Stimulated activated CD4-positive, alpha-beta T cell treated with anti-CD3 and anti-CD28 coated beads, TNF-alpha, amount 100 ng/mL, for 48 hours (primary cell): ENCODE measurements at regions not wholly inside any gene's neighbourhood (a gene's known extent, or its start where the extent isn't known, plus 50 kb on each side); places are given as distances from the start of the nearest gene placed in this dataset.
"Not testable (repeated sequence)": the region's sequence is repeated elsewhere in the genome, so short reads cannot be mapped to it uniquely, and the experiment has no call there.

Experiments
- DNase-seq, 3 donors: peaks; one replicate each; pipeline ENCODE4 v3.0.0-alpha.2; 2020; ENCODE audit warnings: low read depth in 3 of 3

DNA sequence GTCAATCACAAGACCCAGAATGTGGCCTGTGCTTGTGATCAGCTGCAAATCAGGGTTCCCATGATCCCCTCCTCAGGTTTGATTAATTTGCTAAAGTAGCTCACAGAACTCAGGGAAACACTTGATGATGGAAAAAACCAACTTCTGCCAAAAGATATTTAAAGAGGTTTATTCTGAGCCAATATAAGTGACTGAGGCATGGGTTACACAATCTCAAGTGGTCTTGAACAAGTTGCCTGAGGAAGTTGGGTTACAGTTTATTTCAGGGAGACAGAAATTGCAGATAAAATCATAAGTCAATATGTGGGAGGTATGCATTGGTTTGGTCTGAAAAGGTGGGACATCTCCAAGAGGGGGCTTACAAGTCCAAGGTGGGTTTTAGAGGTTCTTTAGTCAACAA is 243.1 kb downstream of the S1PR1 start:
- no peak for DNase-seq

DNA sequence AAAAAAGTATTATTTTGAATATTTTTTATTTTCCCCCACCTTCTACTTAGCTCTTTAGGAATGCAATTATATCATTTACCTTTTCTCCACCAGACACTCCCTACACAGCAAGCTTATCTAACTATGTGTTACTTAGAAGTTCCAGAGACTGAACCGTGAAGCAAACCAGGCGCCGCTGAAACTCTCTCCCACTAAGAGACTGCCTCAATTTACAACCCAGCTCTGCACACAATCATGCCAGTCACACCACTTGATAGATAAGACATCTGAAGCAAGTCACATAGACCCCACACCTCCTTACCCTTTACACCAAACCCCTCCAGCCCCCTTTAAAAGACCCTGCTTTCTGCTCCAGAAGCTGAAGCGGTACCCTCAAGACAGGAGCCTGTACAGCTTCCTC is 245.5 kb downstream of the S1PR1 start:
- no peak for DNase-seq

DNA sequence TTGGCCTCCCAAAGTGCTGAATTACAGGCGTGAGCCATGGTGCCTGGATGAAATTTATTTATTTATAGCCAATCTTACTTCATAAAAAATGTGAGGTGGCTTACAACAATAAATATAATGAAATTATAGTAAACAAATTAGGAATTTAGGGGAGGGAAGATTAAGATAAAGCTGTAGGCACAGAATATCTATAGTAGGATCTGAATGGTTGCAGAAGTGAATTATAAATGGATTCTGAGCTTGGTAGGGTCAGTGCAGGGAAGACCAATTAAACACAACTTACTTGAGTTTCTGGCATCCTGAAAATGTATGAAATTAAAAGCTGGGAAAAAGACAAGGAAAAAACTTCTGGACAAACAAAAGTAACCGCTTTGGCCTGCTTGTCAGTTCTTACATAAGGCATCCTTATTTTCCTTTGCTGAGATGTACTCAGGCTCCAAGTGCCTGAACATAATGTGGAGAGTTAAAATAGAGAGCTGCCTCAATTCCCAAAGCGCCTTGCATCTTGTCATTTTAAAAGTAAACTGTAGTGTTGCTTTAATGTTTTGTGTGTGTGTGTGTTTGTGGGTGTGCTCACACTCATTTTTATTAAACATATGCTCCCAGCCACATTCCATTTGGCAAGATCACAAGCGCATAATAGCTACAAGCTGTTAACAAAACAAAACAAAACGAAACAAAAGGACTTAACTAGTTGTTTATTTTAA is 247.3 kb downstream of the S1PR1 start:
- DNase-seq: no peak

DNA sequence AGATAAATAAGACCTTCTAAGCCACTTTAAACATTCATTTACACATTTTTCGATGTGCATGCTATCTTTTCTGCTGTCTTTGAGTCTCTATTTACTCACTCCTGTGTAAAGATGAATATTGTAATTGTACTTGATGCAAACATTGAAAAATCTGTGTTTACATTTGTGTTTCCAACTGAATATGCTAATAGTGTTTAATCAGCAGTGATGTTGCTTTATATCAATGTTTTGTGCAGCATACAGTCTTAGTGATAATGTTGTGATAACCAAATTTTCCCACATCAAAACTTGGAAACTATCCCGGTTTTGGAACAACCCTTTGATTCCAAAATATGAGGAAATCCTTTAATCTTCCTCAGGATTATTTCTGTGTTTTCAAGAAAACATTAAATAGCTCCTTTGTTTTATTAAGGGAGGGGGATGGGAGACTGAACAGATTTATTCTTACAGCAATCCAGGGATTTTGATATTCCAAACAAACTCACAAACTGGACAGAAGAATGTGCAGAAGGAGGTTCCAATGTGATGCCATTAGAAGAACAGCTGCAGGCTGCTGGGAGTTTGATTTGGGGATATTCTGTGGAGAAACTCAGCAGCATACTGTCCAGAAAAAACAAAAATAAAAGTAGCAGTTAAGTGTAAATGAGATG is 248.0 kb downstream of the S1PR1 start:
- DNase-seq: no peak

DNA sequence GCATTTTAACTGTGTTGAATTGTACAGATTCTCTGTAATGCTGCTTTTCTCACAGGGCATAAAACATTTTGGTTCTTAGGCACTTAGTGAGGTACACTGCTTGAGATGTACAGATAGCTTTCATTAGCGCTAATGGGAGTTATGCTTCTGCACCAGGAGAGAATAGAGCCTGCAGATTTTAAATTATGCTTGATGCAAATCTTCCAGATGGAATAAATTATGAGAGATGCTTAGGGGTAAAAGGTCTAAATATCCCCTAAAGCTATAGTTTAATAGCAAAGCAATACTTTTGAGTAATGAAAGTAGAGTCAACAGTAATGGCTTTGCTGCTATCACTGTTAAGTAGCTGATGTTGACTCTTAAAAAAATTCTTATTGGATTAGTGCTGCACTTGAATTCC is 248.9 kb downstream of the S1PR1 start:
- no peak for DNase-seq

DNA sequence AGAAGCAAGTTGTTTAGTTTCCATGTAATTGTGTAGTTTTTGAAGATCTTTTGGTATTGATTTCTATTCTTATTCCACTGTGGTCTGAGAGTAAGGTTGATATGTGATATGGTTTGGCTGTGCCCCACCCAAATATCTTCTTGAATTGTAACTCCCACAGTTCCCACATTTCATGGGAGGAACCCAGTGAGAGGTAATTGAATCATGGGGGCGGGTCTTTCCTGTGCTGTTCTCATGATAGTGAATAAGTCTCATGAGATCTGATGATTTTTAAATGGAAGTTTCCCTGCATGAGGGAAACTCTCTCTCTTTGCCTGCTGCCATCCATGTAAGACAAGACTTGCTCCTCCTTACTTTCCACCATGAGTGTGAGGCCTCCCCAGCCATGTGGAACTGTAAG is 255.3 kb downstream of the S1PR1 start:
- DNase-seq: not testable (repeated sequence)

DNA sequence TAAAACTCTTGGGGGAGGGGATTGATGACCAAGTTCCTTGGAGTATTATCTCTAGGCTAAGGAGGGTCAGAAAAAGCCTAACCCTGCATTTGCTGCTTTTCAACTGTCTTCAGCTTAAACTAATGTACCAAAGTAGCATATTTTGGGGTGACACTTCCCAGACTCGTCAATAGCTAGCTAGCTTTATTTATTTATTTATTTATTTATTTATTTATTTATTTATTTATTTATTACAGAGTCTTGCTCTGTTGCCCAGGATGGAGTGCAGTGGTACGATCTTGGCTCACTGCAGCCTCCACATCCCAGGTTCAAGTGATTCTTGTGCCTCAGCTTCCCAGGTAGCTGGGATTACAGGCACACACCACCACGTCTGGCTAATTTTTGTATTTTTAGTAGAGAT is 257.1 kb downstream of the S1PR1 start:
- not testable (repeated sequence) for DNase-seq

DNA sequence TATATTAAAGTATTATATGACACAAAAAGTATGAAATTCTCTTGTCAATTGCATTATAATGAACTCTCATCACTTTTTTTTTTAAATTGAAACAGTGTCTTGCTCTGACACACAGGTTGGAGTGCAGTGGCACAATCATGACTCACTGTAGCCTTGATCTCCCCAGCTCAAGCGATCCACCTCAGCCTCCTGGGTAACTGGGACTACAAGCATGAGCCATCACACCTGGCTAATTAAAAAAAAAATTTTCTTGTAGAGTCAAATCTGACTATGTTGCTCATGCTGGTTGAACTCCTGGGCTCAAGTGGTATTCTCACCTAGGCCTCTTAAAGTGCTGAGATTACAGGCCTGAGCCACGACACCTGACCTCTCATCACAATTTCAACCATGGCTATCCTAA is 259.3 kb downstream of the S1PR1 start:
- peak in 1 of 3 donors; percentile 8 for DNase-seq

DNA sequence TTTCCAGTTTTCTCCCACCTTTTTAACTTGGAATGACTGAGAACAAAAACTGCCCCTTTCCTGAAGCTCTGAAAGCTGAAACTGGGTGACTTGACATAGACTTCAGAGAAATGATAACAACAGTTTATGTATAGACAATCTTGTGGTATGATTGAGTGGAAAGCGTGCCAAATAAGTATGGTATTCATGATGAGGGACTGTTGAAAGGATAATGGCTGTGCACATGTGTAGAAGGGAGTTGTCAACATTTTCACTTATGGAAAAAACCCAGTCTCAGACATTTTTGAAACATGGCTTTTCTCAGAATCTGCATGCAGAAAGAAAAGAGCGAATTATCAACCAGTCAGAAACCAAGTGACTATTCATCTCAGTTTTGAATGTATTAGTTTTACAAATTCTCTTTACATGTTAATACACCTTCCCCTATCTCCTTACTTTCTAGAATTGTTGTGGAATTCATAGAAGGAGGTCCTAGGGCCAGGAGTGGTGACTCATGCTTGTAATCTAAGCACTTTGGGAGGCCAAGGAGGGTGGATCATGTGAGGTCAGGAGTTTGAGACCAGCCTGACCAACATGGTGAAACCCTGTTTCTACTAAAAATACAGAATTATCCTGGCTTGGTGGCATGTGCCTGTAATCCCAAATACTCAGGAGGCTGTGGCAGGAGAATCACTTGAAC is 261.2 kb downstream of the S1PR1 start:
- DNase-seq: no peak

DNA sequence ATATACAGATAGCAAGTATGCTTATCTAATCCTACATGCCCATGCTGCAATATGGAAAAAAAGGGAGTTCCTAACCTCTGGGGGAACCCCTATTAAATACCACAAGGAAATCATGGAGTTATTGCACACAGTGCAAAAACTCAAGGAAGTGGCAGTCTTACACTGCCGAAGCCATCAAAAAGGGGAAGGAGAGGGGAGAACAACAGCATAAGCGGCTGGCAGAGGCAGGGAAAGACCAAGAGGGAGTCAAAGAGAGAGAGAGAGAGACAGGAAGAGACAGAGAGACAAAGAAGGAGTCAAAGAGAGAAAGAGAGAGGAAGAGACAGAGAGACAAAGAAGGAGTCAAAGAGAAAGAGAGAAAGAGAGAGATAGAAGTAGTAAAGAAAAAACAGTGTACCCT is 267.3 kb downstream of the S1PR1 start:
- DNase-seq: not testable (repeated sequence)

DNA sequence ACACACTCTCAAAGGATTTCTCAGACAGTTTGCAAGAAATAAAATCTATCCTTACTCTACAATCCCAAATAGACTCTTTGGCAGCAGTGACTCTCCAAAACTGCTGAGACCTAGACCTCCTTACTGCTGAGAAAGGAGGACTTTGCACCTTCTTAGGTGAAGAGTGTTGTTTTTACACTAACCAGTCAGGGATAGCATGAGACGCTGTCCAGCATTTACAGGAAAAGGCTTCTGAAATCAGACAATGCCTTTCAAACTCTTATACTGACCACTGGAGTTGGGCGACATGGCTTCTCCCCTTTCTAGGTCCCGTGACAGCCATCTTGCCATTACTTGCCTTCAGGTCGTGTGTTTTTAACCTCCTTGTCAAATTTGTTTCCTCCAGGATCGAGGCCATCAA is 268.4 kb downstream of the S1PR1 start:
- DNase-seq: not testable (repeated sequence)

DNA sequence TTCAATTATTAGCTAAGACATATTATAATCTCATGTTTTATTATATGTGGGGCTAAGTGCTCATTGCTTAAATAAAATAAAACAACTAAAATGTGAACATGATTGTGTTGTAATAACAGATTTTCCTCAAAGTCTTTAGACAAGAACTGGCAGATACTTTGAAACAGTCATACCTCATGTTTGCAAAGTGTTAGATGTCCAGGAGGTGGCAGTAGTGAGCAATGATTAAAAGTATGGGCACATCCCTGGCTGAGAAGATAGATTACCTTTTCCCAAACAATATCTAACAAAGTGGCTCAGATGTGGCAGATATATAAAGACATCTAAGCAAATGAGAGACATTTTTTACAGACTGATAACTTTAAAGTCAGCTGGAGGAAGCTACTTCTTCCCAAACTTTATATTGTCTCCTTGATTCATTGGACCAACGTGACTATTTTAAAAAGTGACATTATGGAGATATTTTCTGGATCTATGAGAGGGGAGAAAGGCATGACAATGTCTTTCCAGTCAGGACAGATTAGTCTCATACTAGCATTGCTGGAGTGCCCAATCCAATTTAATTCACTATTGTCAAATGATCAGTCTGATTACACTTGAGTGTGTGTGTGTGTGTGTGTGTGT is 269.8 kb downstream of the S1PR1 start:
- peak in 2 of 3 donors; percentile 24 to 36 for DNase-seq

DNA sequence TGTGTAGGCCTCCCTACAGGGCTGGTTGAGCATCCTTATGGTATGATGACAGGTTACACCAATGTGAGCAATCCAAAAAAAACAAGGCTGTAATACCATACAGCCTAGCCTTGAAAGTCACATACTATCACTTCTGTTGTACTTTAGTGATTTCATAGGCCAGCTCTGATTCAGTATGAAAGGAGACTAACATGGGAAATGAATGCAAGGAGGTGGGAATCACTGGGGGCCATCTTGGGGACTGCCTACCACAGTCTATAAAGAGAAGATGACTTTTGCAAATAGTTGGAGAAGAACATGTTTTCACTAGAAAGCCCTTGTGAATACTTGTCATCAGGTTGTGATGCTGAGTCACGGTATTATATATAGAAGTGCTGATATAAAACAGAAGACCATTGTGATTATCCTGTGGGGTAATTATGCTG is 270.7 kb downstream of the S1PR1 start:
- no peak for DNase-seq

DNA sequence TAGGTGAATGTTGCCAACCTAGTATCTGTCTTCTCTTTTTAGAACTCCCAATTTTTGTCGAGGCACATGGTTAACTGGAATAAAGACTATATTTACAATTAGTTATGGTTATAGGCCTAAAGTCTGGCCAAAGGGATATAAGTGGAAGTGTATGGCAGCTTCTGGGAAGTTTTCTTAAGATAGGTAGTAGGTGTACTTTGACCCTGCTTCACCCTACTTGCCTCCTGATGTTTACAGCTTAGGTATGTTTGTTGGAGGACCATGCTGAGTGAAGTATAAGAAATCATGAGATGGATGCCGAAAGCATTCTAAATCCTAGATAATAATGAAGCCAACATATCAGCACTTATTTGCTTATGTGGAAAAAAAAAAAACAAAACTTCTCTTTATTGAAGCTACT is 272.1 kb downstream of the S1PR1 start:
- DNase-seq: no peak

DNA sequence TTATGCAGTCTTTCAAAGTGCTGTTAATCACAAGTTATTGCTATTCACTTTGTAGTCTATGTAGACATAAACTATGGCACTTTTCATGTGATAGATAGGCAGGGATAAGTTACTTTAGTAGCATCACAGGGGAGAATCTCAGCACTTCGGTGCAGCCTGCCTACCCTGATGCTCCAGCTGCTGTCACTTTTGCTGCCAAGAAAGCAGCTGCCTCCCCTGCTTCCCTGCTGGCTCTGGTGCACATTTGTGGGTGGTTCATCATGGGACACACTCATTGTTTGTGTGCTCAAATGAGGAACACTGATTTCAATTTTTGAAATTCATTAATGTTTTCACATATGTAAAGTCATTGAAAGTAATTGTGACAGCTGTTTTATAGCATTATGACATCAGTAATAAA is 272.6 kb downstream of the S1PR1 start:
- DNase-seq: no peak

DNA sequence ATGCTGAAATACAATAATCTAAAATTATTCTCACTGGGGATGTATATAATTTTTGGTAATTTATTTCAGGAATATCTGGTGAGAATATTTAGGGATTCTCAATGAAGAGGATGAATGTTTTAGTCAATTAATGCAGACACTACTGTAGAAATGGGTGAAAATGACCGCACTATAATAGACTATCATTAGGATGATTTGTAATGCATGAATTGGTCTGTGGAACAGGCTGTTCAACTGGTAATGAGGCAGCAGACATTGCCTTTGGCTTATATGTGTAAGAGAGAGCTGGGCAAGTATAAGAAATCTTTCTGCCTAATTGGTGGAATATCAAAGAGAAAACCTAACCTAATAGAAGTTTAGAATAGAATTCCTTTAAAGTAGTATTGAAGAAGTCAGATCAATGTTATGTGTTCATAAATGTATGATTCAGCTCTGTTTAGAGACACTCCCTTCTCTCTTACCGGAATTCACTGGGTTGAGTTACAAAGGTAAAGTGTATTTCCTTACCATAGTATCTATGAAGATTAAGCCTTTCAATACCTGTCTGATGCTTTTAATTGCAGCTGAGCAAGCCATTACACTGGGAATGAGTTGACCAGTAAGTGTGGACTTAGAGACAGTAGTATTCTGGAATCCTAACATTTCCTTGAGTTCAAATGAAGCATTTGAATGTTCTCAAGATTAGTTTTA is 274.5 kb downstream of the S1PR1 start:
- no peak for DNase-seq

DNA sequence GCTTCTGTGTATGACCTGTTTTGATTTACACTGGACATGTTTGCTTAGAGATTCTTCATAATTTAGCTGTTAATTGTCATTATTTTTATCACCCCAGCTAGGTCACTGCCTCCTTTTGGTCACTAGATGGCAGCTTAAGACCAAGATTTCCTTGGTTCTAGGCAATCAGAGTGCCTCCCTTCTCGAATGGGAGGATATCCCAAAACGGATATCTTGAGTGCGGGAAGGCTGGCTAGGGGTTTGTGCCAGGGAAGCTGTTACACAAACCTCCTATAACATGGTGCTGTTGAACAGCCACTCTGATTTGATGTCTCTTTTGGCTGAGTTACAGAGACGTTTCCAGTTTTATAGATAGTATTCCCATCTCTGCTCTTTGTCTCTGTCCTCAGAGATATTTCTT is 283.5 kb downstream of the S1PR1 start:
- no peak for DNase-seq

DNA sequence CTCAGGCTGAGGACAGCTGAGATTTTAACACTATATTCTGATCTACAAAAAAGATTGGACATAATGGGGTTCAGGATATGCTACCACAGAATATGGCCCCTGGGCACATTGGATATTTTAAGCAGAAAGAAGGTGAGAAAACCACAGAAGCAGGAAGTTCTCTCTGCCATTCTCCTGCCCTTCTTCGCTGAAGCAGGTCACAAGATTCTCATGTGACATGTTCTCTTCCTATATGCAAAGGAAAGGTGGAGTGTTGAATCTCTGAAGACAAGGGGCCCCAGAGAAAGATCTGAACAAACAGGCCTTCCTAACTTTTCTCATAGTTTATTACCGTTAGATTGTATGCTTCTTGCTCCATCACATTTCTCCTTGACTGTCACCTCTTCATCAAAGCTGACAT is 285.7 kb downstream of the S1PR1 start:
- DNase-seq: no peak

DNA sequence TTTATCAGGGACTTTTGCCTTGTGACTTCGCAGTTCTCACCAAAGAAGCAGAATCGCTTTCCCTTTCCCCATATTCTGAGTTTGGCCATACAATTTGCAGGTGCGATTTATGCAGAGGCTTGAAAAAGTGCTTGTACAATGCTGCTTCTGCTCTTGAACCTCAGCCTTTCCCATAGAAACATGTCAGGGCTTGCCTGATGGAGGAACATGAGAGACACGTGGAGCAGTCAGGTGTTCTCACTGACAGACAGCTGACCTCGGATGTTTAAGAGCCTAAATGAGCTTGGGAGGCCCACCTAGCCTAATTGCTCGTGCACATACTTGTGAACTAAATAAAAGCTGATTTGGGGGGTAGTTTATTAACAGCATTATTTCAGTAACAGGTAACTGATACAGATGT is 290.0 kb downstream of the S1PR1 start:
- no peak for DNase-seq

DNA sequence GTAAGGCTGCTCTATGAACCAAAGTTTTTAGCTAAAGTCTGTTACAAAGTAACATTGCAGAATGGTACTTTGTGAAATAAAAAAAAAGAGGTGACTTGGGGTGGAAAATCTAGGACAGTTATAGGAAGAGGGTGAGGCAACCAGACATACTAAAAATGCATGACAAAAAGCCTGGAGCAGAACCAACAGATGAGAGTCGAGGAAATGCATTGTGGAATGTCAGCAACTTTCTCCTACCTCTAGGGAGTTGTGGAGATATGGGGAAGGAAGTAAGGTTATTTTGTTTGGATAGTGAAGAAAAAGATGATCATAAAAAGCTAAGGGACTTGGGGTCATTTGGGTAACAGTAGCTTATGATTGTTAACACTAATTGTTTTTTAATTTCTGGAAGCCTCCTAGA is 295.6 kb downstream of the S1PR1 start:
- no peak for DNase-seq

DNA sequence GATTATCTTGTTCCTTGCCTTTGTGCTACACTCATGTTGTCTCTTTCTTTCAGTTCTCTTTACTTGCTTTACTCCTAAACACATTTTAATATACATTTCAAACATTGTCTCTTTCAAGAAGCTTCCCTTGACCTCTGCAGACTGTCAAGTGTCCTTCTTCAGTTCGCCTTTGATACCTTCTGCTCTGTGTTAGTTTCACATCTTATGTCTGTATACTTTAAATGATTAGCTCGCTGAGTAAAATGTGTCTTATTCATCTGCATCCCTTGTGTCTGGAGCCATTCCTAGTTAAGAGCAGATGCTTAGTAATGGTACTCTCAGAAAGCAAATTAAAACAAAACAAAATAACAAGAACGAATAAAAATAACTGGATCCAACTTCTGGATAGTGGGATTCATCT is 303.3 kb downstream of the S1PR1 start:
- DNase-seq: no peak

DNA sequence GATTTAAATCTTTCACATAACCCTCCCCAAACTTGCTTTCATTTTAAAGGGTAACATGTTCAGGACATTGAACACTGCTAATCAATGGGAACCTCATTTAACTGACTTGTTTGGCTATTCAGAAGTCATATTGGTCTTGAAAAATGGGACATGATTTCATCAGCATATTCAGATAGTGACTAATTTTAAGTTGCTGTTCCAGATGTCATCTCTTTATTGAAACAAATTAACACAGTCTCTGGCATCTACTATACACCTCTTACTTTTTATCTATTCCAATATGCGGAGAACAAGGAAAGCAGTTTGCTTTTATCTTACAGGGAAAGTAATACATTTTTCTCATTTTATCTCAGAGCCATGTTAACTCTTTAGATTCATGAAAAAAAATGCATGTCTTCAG is 310.1 kb downstream of the S1PR1 start:
- DNase-seq: no peak
